Liver (tissue), 8 donors: ENCODE measurements at regions not wholly inside any gene's neighbourhood (a gene's known extent, or its start where the extent isn't known, plus 50 kb on each side); places are given as distances from the start of the nearest gene placed in this dataset.

Experiments used
- DNase-seq: peaks from one replicate; pipeline ENCODE4 v3.0.0-alpha.2; 2017; ENCODE audit warnings: low spot score
- H3K27ac ChIP-seq, 2 donors: one replicate each; pipeline ENCODE4 v1.7.0; 2013; ENCODE audit warnings: inconsistent platforms in 2 of 2, low read length in 2 of 2, control low read depth in 1 of 2, low read depth in 1 of 2, mild to moderate bottlenecking in 1 of 2
- H3K27me3 ChIP-seq, 4 donors: one replicate each; pipeline versions ENCODE4 v1.6.1 to v1.7.0; 2013; ENCODE audit warnings: low read length in 3 of 4, inconsistent platforms in 1 of 4, mild to moderate bottlenecking in 1 of 4, moderate library complexity in 1 of 4; ENCODE audit not compliant: control insufficient read depth in 4 of 4, insufficient read depth in 4 of 4
- H3K36me3 ChIP-seq, 4 donors: one replicate each; pipeline versions ENCODE4 v1.6.1 to v1.7.0; 2013; ENCODE audit warnings: low read length in 3 of 4, mild to moderate bottlenecking in 3 of 4, low read depth in 1 of 4, moderate library complexity in 1 of 4; ENCODE audit not compliant: control insufficient read depth in 4 of 4, insufficient read depth in 3 of 4
- H3K4me1 ChIP-seq, 4 donors: one replicate each; pipeline versions ENCODE4 v1.6.1 to v1.7.0; 2013; ENCODE audit warnings: low read length in 3 of 4, mild to moderate bottlenecking in 3 of 4, moderate library complexity in 1 of 4; ENCODE audit not compliant: control insufficient read depth in 4 of 4, insufficient read depth in 4 of 4
- H3K4me3 ChIP-seq, 3 donors: one replicate each; pipeline versions ENCODE4 v1.6.1 to v1.7.0; 2013; ENCODE audit warnings: low read length in 3 of 3, control low read depth in 1 of 3, low read depth in 1 of 3, mild to moderate bottlenecking in 1 of 3
- H3K9ac ChIP-seq, 2 donors: one replicate each; pipeline ENCODE4 v1.7.0; 2013; ENCODE audit warnings: low read length in 2 of 2, mild to moderate bottlenecking in 2 of 2, moderate library complexity in 2 of 2, control low read depth in 1 of 2, low read depth in 1 of 2
- H3K9me3 ChIP-seq, 4 donors: one replicate each; pipeline versions ENCODE4 v1.6.1 to v1.7.0; 2013; ENCODE audit warnings: low read length in 3 of 4; ENCODE audit not compliant: control insufficient read depth in 4 of 4
- ATF3 ChIP-seq: IDR thresholded peaks from 2 replicates; pipeline ENCODE4 v1.6.1; 2016; ENCODE audit warnings: antibody characterized with exemption
- CTCF ChIP-seq: fragments of 150-350 bp; IDR thresholded peaks from 2 replicates; pipeline ENCODE4 v1.5.1; 2017; ENCODE audit warnings: improper control_type of control experiment, low read depth, low read length; ENCODE audit not compliant: missing input control
- EGR1 ChIP-seq, 2 donors: IDR thresholded peaks; 2 replicates each; pipeline ENCODE4 v1.6.1; 2016 to 2018; ENCODE audit warnings: antibody characterized with exemption in 2 of 2, low read depth in 2 of 2
- FOXA2 ChIP-seq: IDR thresholded peaks from 2 replicates; pipeline ENCODE4 v1.6.1; 2016; ENCODE audit warnings: antibody characterized with exemption
- GABPA ChIP-seq, 2 donors: IDR thresholded peaks in 1 of 2; conservative IDR thresholded peaks in 1 of 2; 2 replicates each; pipeline ENCODE4 v1.6.1; 2016; ENCODE audit warnings: antibody characterized with exemption in 2 of 2, mild to moderate bottlenecking in 1 of 2, moderate library complexity in 1 of 2
- HNF4A ChIP-seq, 2 donors: conservative IDR thresholded peaks; 2 replicates each; pipeline ENCODE4 v1.6.1; 2016; ENCODE audit warnings: antibody characterized with exemption in 2 of 2, mild to moderate bottlenecking in 2 of 2
- HNF4G ChIP-seq: IDR thresholded peaks from 2 replicates; pipeline ENCODE4 v1.6.1; 2016; ENCODE audit warnings: antibody characterized with exemption
- JUND ChIP-seq, 2 donors: IDR thresholded peaks; 2 replicates each; pipeline ENCODE4 v1.6.1; 2016; ENCODE audit warnings: antibody characterized with exemption in 2 of 2
- MAX ChIP-seq: IDR thresholded peaks from 2 replicates; pipeline ENCODE4 v1.6.1; 2016; ENCODE audit warnings: antibody characterized with exemption
- NR2F2 ChIP-seq: IDR thresholded peaks from 2 replicates; pipeline ENCODE4 v1.6.1; 2016; ENCODE audit warnings: antibody characterized with exemption
- RAD21 ChIP-seq, 2 donors: IDR thresholded peaks; 2 replicates each; pipeline ENCODE4 v1.6.1; 2016; ENCODE audit warnings: antibody characterized with exemption in 2 of 2, mild to moderate bottlenecking in 2 of 2
- RXRA ChIP-seq, 2 donors: IDR thresholded peaks; 2 replicates each; pipeline ENCODE4 v1.6.1; 2017 to 2018; ENCODE audit warnings: antibody characterized with exemption in 2 of 2, mild to moderate bottlenecking in 1 of 2
- SP1 ChIP-seq: IDR thresholded peaks from 2 replicates; pipeline ENCODE4 v1.6.1; 2018; ENCODE audit warnings: antibody characterized with exemption, mild to moderate bottlenecking
- TAF1 ChIP-seq: conservative IDR thresholded peaks from 2 replicates; pipeline ENCODE4 v1.6.1; 2016; ENCODE audit warnings: antibody characterized with exemption, mild to moderate bottlenecking
- YY1 ChIP-seq: IDR thresholded peaks from 2 replicates; pipeline ENCODE4 v1.6.1; 2016; ENCODE audit warnings: antibody characterized with exemption, mild to moderate bottlenecking
- WGBS: extraction: QIAGEN DNeasy Blood & Tissue Kit; methylation state at CpG from one replicate; pipeline ENCODE4 v1.1.7; 2013; 5-methylcytosine and 5-hydroxymethylcytosine counted together
- TF ChIP-seq, protein P1 (sequence below): IDR thresholded peaks from 2 replicates; pipeline ENCODE4 v1.6.1; 2016; ENCODE audit warnings: antibody characterized with exemption
- TF ChIP-seq, protein P2 (sequence below): IDR thresholded peaks from 2 replicates; pipeline ENCODE4 v1.6.1; 2016; ENCODE audit warnings: antibody characterized with exemption, mild to moderate bottlenecking
- donor health status: healthy.
- donor health status: healthy.
- donor health status: healthy.
- donor health status: healthy.
- donor health status: healthy.

GRCh38 chr3:34017757-34018156, 219.3 kb downstream of the PDCD6IP start:
- H3K36me3 ChIP-seq: no peaks in the 10 kb centered on the region
- no peaks in the 10 kb centered on the region for H3K9me3 ChIP-seq
- H3K4me1 ChIP-seq: no peaks in the 10 kb centered on the region
- DNase-seq: no peak
- no peak overlapping the region for H3K9ac ChIP-seq
- H3K27me3 ChIP-seq: peaks cover 0 to 2% (median 0%) of the 10 kb centered on the region in 4 donors
- TF ChIP-seq TAF1: no peak
- no peak for TF ChIP-seq HNF4G
- TF ChIP-seq RAD21 (IDR thresholded peaks at IDR 0.05): no peak
- TF ChIP-seq GABPA (IDR thresholded peaks at IDR 0.05 in 1 of 2, conservative IDR thresholded peaks at IDR 0.05 in 1 of 2): no peak
- TF ChIP-seq FOXA2: no peak
- TF ChIP-seq, protein P1, sequence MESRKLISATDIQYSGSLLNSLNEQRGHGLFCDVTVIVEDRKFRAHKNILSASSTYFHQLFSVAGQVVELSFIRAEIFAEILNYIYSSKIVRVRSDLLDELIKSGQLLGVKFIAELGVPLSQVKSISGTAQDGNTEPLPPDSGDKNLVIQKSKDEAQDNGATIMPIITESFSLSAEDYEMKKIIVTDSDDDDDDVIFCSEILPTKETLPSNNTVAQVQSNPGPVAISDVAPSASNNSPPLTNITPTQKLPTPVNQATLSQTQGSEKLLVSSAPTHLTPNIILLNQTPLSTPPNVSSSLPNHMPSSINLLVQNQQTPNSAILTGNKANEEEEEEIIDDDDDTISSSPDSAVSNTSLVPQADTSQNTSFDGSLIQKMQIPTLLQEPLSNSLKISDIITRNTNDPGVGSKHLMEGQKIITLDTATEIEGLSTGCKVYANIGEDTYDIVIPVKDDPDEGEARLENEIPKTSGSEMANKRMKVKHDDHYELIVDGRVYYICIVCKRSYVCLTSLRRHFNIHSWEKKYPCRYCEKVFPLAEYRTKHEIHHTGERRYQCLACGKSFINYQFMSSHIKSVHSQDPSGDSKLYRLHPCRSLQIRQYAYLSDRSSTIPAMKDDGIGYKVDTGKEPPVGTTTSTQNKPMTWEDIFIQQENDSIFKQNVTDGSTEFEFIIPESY: no peak
- TF ChIP-seq, protein P2, sequence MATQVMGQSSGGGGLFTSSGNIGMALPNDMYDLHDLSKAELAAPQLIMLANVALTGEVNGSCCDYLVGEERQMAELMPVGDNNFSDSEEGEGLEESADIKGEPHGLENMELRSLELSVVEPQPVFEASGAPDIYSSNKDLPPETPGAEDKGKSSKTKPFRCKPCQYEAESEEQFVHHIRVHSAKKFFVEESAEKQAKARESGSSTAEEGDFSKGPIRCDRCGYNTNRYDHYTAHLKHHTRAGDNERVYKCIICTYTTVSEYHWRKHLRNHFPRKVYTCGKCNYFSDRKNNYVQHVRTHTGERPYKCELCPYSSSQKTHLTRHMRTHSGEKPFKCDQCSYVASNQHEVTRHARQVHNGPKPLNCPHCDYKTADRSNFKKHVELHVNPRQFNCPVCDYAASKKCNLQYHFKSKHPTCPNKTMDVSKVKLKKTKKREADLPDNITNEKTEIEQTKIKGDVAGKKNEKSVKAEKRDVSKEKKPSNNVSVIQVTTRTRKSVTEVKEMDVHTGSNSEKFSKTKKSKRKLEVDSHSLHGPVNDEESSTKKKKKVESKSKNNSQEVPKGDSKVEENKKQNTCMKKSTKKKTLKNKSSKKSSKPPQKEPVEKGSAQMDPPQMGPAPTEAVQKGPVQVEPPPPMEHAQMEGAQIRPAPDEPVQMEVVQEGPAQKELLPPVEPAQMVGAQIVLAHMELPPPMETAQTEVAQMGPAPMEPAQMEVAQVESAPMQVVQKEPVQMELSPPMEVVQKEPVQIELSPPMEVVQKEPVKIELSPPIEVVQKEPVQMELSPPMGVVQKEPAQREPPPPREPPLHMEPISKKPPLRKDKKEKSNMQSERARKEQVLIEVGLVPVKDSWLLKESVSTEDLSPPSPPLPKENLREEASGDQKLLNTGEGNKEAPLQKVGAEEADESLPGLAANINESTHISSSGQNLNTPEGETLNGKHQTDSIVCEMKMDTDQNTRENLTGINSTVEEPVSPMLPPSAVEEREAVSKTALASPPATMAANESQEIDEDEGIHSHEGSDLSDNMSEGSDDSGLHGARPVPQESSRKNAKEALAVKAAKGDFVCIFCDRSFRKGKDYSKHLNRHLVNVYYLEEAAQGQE: no peak
- TF ChIP-seq NR2F2: no peak
- no peak for TF ChIP-seq ATF3
- no peak for TF ChIP-seq EGR1 (IDR thresholded peaks at IDR 0.05; ENCODE audit: low read depth in 2 of 2)
- no peak for TF ChIP-seq RXRA (IDR thresholded peaks at IDR 0.05)
- TF ChIP-seq JUND (IDR thresholded peaks at IDR 0.05): no peak
- no peak for TF ChIP-seq SP1
- no peak for TF ChIP-seq MAX
- H3K27ac ChIP-seq: no peak overlapping the region
- no peak overlapping the region for H3K4me3 ChIP-seq

DNA sequence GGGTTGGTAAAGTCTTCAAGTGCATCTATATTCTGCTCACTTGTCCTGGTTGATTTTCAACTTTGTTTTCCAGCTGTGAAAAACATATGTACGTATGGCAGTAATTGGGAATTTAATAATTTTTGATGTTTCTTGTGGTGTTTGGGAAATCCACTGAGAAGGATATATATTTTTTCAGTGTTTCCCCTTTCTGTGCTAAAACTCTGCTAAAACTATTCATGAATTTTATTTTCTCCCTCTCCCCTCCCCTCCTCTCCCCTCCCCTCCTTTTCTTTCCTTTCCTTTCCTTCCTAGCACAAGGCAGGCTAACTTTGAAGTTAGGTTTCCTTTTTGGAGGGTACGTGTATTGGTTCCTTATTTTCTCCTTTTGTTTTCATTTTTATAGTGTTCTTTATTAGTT, 220.7 kb downstream of the PDCD6IP start:
- Histone ChIP-seq H3K27ac (no peak overlapping the region), H3K36me3 (no peaks in the 10 kb centered on the region), H3K4me3 (no peak overlapping the region), H3K4me1 (no peaks in the 10 kb centered on the region), H3K9me3 (no peaks in the 10 kb centered on the region), H3K27me3 (no peaks in the 10 kb centered on the region), H3K9ac (no peak overlapping the region)
- WGBS: 68% methylated on average over 2 of the region's 2 CpGs
- TF ChIP-seq EGR1 (IDR thresholded peaks at IDR 0.05; ENCODE audit: low read depth in 2 of 2): no peak
- TF ChIP-seq, protein P2: no peak
- TF ChIP-seq HNF4A (conservative IDR thresholded peaks at IDR 0.05): no peak
- TF ChIP-seq YY1: no peak
- TF ChIP-seq CTCF: no peak
- TF ChIP-seq RAD21 (IDR thresholded peaks at IDR 0.05): no peak
- no peak for TF ChIP-seq NR2F2
- no peak for DNase-seq
